ENCODE measurements at regions not wholly inside any gene's neighbourhood (a gene's known extent, or its start where the extent isn't known, plus 50 kb on each side); places are given as distances from the start of the nearest gene placed in this dataset.
"Not testable (repeated sequence)": the region's sequence is repeated elsewhere in the genome, so short reads cannot be mapped to it uniquely, and the experiment has no call there.

GRCh38 chr2:175777337-175777736, 224.7 kb downstream of the LNPK start:
- FAIRE-seq; H3K9me1 ChIP-seq (replicated peaks; ENCODE audit: control insufficient read depth, extremely low read depth, insufficient read depth, low read length); H3K4me3 ChIP-seq (replicated peaks in 1 of 3; ENCODE audit: insufficient read depth in 1 of 3, low read depth in 1 of 3, low read length in 3 of 3); CTCF ChIA-PET; DNase-seq (ENCODE audit: low read depth, low spot score); H3K9ac ChIP-seq (replicated peaks; ENCODE audit: extremely low read depth, insufficient read depth, low read length); intact Hi-C loops (cut with micrococcal nuclease); H3K4me2 ChIP-seq (ENCODE audit: insufficient read depth, low read length); H3K27ac ChIP-seq (ENCODE audit: insufficient read depth, low read depth, low read length); H3K36me3 ChIP-seq (ENCODE audit: control insufficient read depth in 2 of 2, extremely low read depth in 1 of 2, insufficient read depth in 2 of 2, low read length in 2 of 2); H3K27me3 ChIP-seq (ENCODE audit: control insufficient read depth in 2 of 2, insufficient read depth in 2 of 2, low read length in 2 of 2); POLR2A ChIA-PET; H3K79me2 ChIP-seq (ENCODE audit: control insufficient read depth, insufficient read depth, low read length); H2AFZ ChIP-seq (ENCODE audit: low read depth, low read length); BruUV-seq (replicated peaks); H3K4me1 ChIP-seq (ENCODE audit: control insufficient read depth, extremely low read depth, insufficient read depth, low read length); H3K9me3 ChIP-seq (replicated peaks; ENCODE audit: control insufficient read depth, insufficient read depth, low read length); H4K20me1 ChIP-seq (replicated peaks; ENCODE audit: control insufficient read depth, extremely low read depth, insufficient read depth, low read length); dilution Hi-C loops (cut with MboI; ENCODE audit: extremely low pct_ligation_motif_present, low sequenced_read_pairs): not testable (repeated sequence)

DNA sequence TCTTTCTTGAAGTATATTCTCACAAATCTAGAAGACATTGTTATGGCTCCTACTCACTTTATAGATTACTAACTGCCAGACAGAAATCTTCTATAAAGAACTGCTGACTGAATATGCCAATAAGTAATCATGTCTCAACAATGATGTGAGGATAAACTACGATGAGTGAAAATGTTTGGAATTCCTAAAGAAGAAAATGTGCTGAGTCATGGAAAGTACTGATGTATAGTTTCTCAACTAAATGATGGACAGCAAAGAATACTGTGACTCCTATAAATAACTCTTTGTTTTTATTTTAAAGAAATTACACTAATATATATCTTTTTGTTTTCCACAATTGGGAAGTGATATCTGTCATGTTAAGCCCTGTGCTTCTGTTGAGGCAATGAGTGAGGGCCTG, 232.9 kb downstream of the LNPK start:
- no peaks in the 10 kb centered on the region for H3K9me1 ChIP-seq (replicated peaks; ENCODE audit: control insufficient read depth, extremely low read depth, insufficient read depth, low read length)
- no peaks in the 10 kb centered on the region for H3K36me3 ChIP-seq (ENCODE audit: control insufficient read depth in 2 of 2, extremely low read depth in 1 of 2, insufficient read depth in 2 of 2, low read length in 2 of 2)
- no peak overlapping the region for H3K4me2 ChIP-seq (ENCODE audit: insufficient read depth, low read length)
- no peak overlapping the region for H3K9ac ChIP-seq (replicated peaks; ENCODE audit: extremely low read depth, insufficient read depth, low read length)
- H3K4me1 ChIP-seq (ENCODE audit: control insufficient read depth, extremely low read depth, insufficient read depth, low read length) = no peaks in the 10 kb centered on the region
- FAIRE-seq (no peak), DNase-seq (ENCODE audit: low read depth, low spot score) (no peak)
- POLR2A ChIA-PET = no interaction called here
- no peak overlapping the region for H3K4me3 ChIP-seq (replicated peaks in 1 of 3; ENCODE audit: insufficient read depth in 1 of 3, low read depth in 1 of 3, low read length in 3 of 3)
- H4K20me1 ChIP-seq (replicated peaks; ENCODE audit: control insufficient read depth, extremely low read depth, insufficient read depth, low read length) = no peaks in the 10 kb centered on the region
- H2AFZ ChIP-seq (ENCODE audit: low read depth, low read length) = no peak overlapping the region
- no peaks in the 10 kb centered on the region for H3K27me3 ChIP-seq (ENCODE audit: control insufficient read depth in 2 of 2, insufficient read depth in 2 of 2, low read length in 2 of 2)
- TF ChIP-seq MYC (IDR thresholded peaks at IDR 0.05; ENCODE audit: low read depth, low read length) (no peak), JUN (IDR thresholded peaks at IDR 0.05; ENCODE audit: borderline replicate concordance, insufficient read depth, insufficient read length, low read depth) (no peak), EZH2 (IDR thresholded peaks at IDR 0.05; ENCODE audit: borderline replicate concordance, low read depth, low read length, severe bottlenecking) (no peak)
- no peak overlapping the region for H3K27ac ChIP-seq (ENCODE audit: insufficient read depth, low read depth, low read length)
- H3K79me2 ChIP-seq (ENCODE audit: control insufficient read depth, insufficient read depth, low read length) = no peaks in the 10 kb centered on the region
- no peaks in the 10 kb centered on the region for H3K9me3 ChIP-seq (replicated peaks; ENCODE audit: control insufficient read depth, insufficient read depth, low read length)
- no TSS peak for BruUV-seq (replicated peaks)
- dilution Hi-C loops (cut with MboI; ENCODE audit: extremely low pct_ligation_motif_present, low sequenced_read_pairs) = no loop called here
- intact Hi-C loops (cut with micrococcal nuclease) = no loop called here
- CTCF ChIA-PET = no interaction called here

Measured in endothelial cell of umbilical vein (primary cell).